Esophagus squamous epithelium (tissue), 5 donors: ENCODE measurements at regions not wholly inside any gene's neighbourhood (a gene's known extent, or its start where the extent isn't known, plus 50 kb on each side); places are given as distances from the start of the nearest gene placed in this dataset.

Experiments used
- DNase-seq: peaks from one replicate; lab custom pipeline; 2025; lab: John Stamatoyannopoulos, UW
- H3K27ac ChIP-seq, 4 donors: fragments of 200-600 bp; sonication (generic); one replicate each; pipeline ENCODE4 v1.5.1; 2016 to 2019; ENCODE audit warnings: mild to moderate bottlenecking in 1 of 4
- H3K27me3 ChIP-seq, 4 donors: fragments of 200-600 bp; sonication (generic); 1 replicate in 3 of 4; 2 replicates in 1 of 4; pipeline versions ENCODE4 v1.5.1 to v1.6.0; 2017 to 2021; ENCODE audit warnings: antibody characterized with exemption in 1 of 4
- H3K36me3 ChIP-seq, 3 donors: fragments of 200-600 bp; sonication (generic); one replicate each; pipeline ENCODE4 v1.5.1; 2016 to 2019
- H3K4me1 ChIP-seq, 3 donors: fragments of 200-600 bp; sonication (generic); one replicate each; pipeline ENCODE4 v1.5.1; 2017 to 2019
- H3K4me3 ChIP-seq, 4 donors: fragments of 200-600 bp; sonication (generic); 1 replicate in 3 of 4; 2 replicates in 1 of 4; pipeline ENCODE4 v1.5.1; 2016 to 2019; ENCODE audit warnings: mild to moderate bottlenecking in 2 of 4, moderate library complexity in 1 of 4
- H3K9me3 ChIP-seq, 3 donors: fragments of 200-600 bp; sonication (generic); one replicate each; pipeline ENCODE4 v1.5.1; 2016 to 2019
- CTCF ChIP-seq, 6 experiments: fragments of 450-650 bp in 4 of 6; fragments of 200-600 bp in 2 of 6; sonication (generic) in 2 of 6; IDR thresholded peaks; one replicate each; pipeline ENCODE4 v1.5.1; 2016 to 2019; ENCODE audit warnings: antibody characterized with exemption in 6 of 6, mild to moderate bottlenecking in 4 of 6, moderate library complexity in 4 of 6
- POLR2A ChIP-seq, 4 donors: fragments of 450-650 bp; IDR thresholded peaks; one replicate each; pipeline ENCODE4 v1.6.1; 2017; ENCODE audit warnings: antibody characterized with exemption in 4 of 4, mild to moderate bottlenecking in 4 of 4, moderate library complexity in 3 of 4
- WGBS, 2 donors: methylation state at CpG; one replicate each; pipeline ENCODE4 v1.1.5; 2018; 5-methylcytosine and 5-hydroxymethylcytosine counted together
- intact Hi-C: fragments of 100-400 bp; cut with DNase I; formaldehyde crosslinking; loops from one replicate; pipeline ENCODE4 v1.15.0; 2022
- donor health status: DM: yes; HTN: yes; CAD: no.

DNA sequence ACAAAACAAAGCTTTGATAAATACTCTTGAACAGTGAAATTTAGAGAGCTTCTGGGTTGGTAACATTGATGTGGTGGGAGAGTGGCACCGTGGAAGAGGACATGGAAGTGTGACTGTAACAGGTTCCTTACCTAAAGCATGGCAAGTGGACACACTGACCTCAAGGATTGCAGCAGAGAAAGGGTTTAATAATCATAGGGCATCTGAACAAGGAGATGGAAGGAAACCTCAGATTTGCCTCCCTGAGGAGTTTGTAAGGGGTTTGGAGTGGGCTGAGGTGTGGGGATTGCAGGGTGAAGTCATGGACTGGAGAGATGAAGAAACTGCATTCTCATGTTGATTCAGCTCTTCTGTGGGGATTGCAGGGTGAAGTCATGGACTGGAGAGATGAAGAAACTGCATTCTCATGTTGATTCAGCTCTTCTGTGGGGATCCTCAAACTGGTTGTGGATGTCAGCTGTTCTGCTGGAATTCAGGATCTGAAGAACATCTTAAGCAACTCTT, 83.8 kb upstream of the TLK1 start:
- intact Hi-C loops = no loop called here
- Histone ChIP-seq H3K9me3 (peaks cover 5 to 11% (median 7%) of the 10 kb centered on the region in 3 donors), H3K36me3 (no peaks in the 10 kb centered on the region), H3K27me3 (no peaks in the 10 kb centered on the region), H3K4me1 (no peaks in the 10 kb centered on the region), H3K27ac (peak overlapping the region in 2 of 4 donors; percentile 33 to 39), H3K4me3 (no peak overlapping the region)
- DNase-seq = no peak
- TF ChIP-seq CTCF (IDR thresholded peaks at IDR 0.05) (no peak), POLR2A (IDR thresholded peaks at IDR 0.05) (no peak)
- 90 to 92% methylated on average over 1 of the region's 1 CpG for WGBS, 2 donors

DNA sequence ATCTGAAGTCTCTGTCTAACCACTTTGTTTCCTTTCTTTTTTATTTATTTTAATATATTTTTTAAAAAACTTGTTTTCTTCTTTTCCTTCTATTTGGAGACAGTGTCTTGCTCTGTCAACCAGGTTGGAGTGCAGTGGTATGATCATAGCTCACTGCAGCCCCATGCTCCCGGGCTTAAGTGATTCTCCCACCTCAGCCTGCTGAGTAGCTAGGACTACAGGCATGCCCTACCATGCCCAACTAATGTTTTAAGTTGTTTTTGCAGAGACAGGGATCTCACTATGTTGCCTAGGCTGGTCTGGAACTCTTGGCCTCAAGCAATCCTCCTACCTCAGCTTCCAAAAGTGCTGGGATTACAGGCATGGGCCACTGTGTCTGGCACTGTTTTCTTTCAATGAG, 81.1 kb upstream of the TLK1 start:
- TF ChIP-seq CTCF (IDR thresholded peaks at IDR 0.05) = no peak
- TF ChIP-seq POLR2A (IDR thresholded peaks at IDR 0.05) = no peak
- DNase-seq = no peak
- Histone ChIP-seq H3K27ac (no peak overlapping the region), H3K36me3 (no peaks in the 10 kb centered on the region), H3K27me3 (no peaks in the 10 kb centered on the region), H3K4me1 (no peaks in the 10 kb centered on the region), H3K9me3 (peaks cover 5 to 11% (median 7%) of the 10 kb centered on the region in 3 donors), H3K4me3 (no peak overlapping the region)
- intact Hi-C loops = no loop called here
- 30 to 50% methylated on average over 1 of the region's 1 CpG for WGBS, 2 donors

DNA sequence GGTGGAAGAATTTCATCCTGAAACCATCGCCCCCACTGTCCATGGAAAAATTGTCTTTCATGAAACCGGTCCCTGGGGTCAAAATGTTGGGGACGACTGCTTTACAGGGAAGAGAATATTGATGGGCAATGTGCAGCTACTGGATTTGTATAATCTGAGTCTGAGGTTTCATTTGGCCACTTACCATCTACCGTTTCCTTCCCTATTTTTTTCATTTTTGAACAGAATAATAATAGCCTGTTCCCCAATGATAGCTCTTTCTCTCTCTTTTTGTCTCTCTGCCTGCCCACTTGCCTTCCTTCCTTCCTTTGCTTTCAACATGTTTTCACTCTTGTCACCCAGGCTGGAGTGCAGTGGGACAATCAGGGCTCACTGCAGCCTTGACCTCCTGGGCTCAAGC, 78.3 kb upstream of the TLK1 start:
- Histone ChIP-seq H3K9me3 (no peaks in the 10 kb centered on the region), H3K27me3 (no peaks in the 10 kb centered on the region), H3K36me3 (no peaks in the 10 kb centered on the region), H3K27ac (no peak overlapping the region), H3K4me1 (no peaks in the 10 kb centered on the region), H3K4me3 (no peak overlapping the region)
- 85 to 89% methylated on average over 4 of the region's 4 CpGs for WGBS, 2 donors
- no peak for TF ChIP-seq CTCF (IDR thresholded peaks at IDR 0.05)
- no peak for TF ChIP-seq POLR2A (IDR thresholded peaks at IDR 0.05)
- no peak for DNase-seq
- intact Hi-C loops = no loop called here

DNA sequence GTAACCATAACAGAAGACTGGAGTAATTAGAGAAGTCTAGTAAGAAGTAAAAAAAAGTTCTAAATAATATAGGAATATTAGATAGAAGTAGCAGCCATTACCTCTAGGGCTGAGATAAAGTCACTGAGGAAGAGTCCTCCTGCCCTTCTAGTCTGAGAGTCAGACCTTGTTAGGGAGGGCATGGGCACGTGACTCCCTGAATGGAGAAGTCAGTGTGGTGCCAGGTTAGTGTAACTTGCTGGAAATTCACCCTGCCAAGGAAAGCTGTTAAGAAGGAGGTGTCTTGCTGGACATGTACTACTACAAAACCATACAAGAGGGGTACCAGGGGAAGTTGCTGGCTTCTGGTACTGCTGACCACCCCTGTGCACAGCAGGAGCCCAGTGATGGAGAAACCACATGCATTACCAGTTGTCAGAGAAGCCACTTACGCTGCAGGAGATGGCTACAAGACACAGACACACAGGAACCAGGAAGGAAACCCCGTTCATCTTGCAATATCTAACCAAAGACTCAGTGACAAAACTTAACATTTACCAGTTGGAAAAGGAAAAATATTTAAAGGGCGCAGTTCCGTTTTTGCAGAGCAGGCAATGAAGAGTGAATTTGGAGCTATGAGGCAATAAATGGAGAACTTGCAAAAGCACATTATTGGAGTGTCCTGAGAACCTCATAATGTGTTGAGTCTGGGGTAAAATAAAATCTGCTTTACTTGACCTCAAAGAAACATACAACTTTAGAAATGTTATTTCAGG, 77.2 kb upstream of the TLK1 start:
- TF ChIP-seq POLR2A (IDR thresholded peaks at IDR 0.05) (no peak), CTCF (IDR thresholded peaks at IDR 0.05) (no peak)
- intact Hi-C loops = no loop called here
- H3K27me3 ChIP-seq = no peaks in the 10 kb centered on the region
- WGBS, 2 donors = 70 to 85% methylated on average over 5 of the region's 5 CpGs
- no peaks in the 10 kb centered on the region for H3K4me1 ChIP-seq
- H3K27ac ChIP-seq = no peak overlapping the region
- no peak for DNase-seq
- H3K9me3 ChIP-seq = no peaks in the 10 kb centered on the region
- no peak overlapping the region for H3K4me3 ChIP-seq
- H3K36me3 ChIP-seq = no peaks in the 10 kb centered on the region

DNA sequence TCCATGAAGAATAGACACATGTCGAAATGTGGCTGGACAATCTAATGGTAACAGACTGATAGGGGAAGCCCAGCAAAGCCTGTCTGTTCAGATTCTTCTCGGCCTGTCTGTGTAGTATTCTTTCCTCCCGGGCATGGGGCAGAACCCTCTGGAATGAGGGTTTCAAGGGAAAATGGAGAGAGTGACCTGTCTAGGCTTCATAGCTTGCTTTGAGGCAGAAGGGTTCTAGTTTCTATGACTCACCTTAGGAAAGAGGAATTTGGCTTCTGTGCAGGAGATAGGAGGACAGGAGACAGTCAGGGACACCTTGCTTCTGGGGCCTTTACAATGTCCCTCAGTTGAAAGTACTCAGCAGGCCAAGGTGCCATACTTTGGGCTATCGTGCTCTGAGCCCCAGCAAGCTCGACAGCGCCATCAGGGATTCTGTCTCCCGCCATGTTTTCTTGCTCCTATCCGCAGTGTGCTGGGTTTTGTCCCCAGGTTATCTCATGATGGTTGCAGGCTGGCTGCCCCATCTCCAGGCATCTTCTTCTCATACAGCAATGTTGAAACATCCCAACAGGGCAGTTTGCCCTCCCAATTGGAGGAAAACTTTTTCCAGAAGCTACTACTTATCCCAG, 74.7 kb upstream of the TLK1 start:
- H3K4me1 ChIP-seq = no peaks in the 10 kb centered on the region
- no peaks in the 10 kb centered on the region for H3K9me3 ChIP-seq
- no peaks in the 10 kb centered on the region for H3K27me3 ChIP-seq
- H3K27ac ChIP-seq = no peak overlapping the region
- no peak overlapping the region for H3K4me3 ChIP-seq
- no peak for DNase-seq
- intact Hi-C loops = no loop called here
- no peaks in the 10 kb centered on the region for H3K36me3 ChIP-seq
- TF ChIP-seq CTCF (IDR thresholded peaks at IDR 0.05) (no peak), POLR2A (IDR thresholded peaks at IDR 0.05) (no peak)
- 81 to 90% methylated on average over 8 of the region's 8 CpGs for WGBS, 2 donors
